ENCODE measurements at regions not wholly inside any gene's neighbourhood (a gene's known extent, or its start where the extent isn't known, plus 50 kb on each side); places are given as distances from the start of the nearest gene placed in this dataset.

DNA sequence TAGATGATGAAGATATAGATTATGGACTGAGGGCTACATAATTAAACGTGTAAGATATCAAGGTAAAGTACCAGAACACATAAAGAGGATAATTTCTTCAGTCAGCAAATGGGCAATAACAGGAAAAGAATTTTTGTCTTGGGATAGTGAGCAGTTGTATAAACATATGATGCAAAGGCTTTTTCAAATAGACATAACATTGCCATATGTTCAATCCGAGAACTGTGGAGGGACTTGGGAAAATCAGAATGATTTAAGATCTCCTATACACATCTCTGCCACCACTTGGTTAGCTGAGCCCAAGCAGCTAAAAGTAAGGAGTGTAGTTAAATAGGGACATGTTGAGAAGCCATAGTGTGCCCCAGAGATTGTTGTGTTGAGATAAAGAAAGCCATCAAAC is 287.6 kb upstream of the ZNF521 start:
- TF ChIP-seq, protein P1, sequence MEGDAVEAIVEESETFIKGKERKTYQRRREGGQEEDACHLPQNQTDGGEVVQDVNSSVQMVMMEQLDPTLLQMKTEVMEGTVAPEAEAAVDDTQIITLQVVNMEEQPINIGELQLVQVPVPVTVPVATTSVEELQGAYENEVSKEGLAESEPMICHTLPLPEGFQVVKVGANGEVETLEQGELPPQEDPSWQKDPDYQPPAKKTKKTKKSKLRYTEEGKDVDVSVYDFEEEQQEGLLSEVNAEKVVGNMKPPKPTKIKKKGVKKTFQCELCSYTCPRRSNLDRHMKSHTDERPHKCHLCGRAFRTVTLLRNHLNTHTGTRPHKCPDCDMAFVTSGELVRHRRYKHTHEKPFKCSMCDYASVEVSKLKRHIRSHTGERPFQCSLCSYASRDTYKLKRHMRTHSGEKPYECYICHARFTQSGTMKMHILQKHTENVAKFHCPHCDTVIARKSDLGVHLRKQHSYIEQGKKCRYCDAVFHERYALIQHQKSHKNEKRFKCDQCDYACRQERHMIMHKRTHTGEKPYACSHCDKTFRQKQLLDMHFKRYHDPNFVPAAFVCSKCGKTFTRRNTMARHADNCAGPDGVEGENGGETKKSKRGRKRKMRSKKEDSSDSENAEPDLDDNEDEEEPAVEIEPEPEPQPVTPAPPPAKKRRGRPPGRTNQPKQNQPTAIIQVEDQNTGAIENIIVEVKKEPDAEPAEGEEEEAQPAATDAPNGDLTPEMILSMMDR (conservative IDR thresholded peaks at IDR 0.05): no peak
- no peak for TF ChIP-seq ZFX (IDR thresholded peaks at IDR 0.05)
